ENCODE measurements at regions not wholly inside any gene's neighbourhood (a gene's known extent, or its start where the extent isn't known, plus 50 kb on each side); places are given as distances from the start of the nearest gene placed in this dataset.

DNA sequence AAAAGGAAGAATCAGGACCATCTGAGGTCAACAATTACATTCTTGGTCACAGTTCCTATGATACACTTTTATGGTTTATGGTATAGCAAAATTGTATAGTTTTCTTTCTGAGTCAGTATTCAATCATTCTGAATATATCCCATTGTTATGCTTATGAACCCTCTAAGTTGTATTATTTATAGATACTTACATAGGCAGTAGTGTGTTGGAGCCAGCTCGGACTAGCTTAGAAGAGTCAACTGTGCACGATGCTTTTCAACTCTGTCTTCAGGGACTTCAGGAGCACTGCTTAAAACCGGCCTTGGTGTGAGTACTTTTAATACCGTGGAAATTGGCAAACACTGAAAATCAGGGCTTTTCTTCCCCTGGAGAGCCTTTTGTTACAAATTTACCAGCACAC is 215.7 kb downstream of the IKZF2 start:
- TF ChIP-seq CTCF (conservative IDR thresholded peaks at IDR 0.05) (no peak), ZFX (IDR thresholded peaks at IDR 0.05) (no peak)
